Astrocyte (in vitro differentiated cells and primary cell): ENCODE measurements at regions not wholly inside any gene's neighbourhood (a gene's known extent, or its start where the extent isn't known, plus 50 kb on each side); places are given as distances from the start of the nearest gene placed in this dataset.

Experiments
- EZH2 ChIP-seq: IDR thresholded peaks from 2 replicates; pipeline ENCODE4 v1.6.1; 2012; ENCODE audit warnings: mild to moderate bottlenecking, low read length, inconsistent platforms; ENCODE audit not compliant: insufficient read depth
- TF ChIP-seq, protein P1 (sequence below): IDR thresholded peaks from 2 replicates; pipeline ENCODE4 v1.5.1; 2011; ENCODE audit warnings: low read depth, mild to moderate bottlenecking, inconsistent platforms, low read length, moderate library complexity; ENCODE audit not compliant: insufficient read depth

DNA sequence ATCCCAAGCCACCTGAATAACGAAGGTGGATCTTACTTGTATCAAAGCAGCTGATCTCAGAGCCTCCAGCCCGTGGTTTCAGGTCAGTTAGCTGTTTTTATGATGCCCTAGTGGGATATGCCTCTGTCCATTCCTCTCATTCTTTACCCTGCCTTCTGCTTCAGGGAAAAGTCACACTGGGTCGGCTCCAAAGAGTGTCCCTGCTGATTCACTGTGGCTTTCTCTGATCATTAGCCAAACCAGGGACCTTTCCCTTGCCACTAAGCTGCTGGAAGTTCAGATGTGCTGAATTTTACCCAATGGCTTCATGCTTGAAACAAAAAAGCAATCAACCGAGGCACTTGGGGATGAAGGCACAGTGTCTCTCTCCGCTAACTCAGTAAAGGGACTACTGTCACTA lies 170.2 kb upstream of the SALL1 start:
- TF ChIP-seq, protein P1, sequence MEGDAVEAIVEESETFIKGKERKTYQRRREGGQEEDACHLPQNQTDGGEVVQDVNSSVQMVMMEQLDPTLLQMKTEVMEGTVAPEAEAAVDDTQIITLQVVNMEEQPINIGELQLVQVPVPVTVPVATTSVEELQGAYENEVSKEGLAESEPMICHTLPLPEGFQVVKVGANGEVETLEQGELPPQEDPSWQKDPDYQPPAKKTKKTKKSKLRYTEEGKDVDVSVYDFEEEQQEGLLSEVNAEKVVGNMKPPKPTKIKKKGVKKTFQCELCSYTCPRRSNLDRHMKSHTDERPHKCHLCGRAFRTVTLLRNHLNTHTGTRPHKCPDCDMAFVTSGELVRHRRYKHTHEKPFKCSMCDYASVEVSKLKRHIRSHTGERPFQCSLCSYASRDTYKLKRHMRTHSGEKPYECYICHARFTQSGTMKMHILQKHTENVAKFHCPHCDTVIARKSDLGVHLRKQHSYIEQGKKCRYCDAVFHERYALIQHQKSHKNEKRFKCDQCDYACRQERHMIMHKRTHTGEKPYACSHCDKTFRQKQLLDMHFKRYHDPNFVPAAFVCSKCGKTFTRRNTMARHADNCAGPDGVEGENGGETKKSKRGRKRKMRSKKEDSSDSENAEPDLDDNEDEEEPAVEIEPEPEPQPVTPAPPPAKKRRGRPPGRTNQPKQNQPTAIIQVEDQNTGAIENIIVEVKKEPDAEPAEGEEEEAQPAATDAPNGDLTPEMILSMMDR: no peak
- no peak for TF ChIP-seq EZH2
